ENCODE measurements at regions not wholly inside any gene's neighbourhood (a gene's known extent, or its start where the extent isn't known, plus 50 kb on each side); places are given as distances from the start of the nearest gene placed in this dataset.
A peak's percentile ranks its signal among the peaks of the same experiment; 100 is the strongest.

GRCh38 chr20:54292185-54292584 is 84.3 kb downstream of the PFDN4 start:
- Mint-ChIP-seq H3K36me3 (no peaks in the 10 kb centered on the region), H3K27me3 (ENCODE audit: low read depth) (no peaks in the 10 kb centered on the region), H3K4me3 (no peak overlapping the region), H3K9me3 (no peaks in the 10 kb centered on the region), H3K4me1 (peaks cover 36% of the 10 kb centered on the region), H3K27ac (peak overlapping the region; percentile 82)
- ChIA-PET CTCF (interaction anchor here (0.6 to 1.3 kb wide), 4 partner anchors 10 to 165 kb away, joined by 3 read pairs; partner anchors contain the start of gene PFDN4), POLR2A (no interaction called here)
- ATAC-seq (no peak), DNase-seq (ENCODE audit: low spot score) (no peak)
- TF ChIP-seq E2F1 (CRISPR knock-in tag; IDR thresholded peaks at IDR 0.05) (no peak), USF2 (CRISPR knock-in tag; IDR thresholded peaks at IDR 0.05) (no peak), ZNF512 (CRISPR knock-in tag; IDR thresholded peaks at IDR 0.05; ENCODE audit: borderline replicate concordance) (no peak), USF1 (CRISPR knock-in tag; IDR thresholded peaks at IDR 0.05) (no peak), JUN (CRISPR knock-in tag; IDR thresholded peaks at IDR 0.05) (no peak), MXD4 (CRISPR knock-in tag; IDR thresholded peaks at IDR 0.05; ENCODE audit: borderline replicate concordance) (no peak), RORB (CRISPR knock-in tag; IDR thresholded peaks at IDR 0.05) (no peak), ZNF281 (CRISPR knock-in tag; IDR thresholded peaks at IDR 0.05) (no peak), ZNF416 (CRISPR knock-in tag; IDR thresholded peaks at IDR 0.05) (no peak), TEAD1 (CRISPR knock-in tag; IDR thresholded peaks at IDR 0.05) (no peak), ZNF317 (CRISPR knock-in tag; IDR thresholded peaks at IDR 0.05; ENCODE audit: borderline replicate concordance, low read depth) (no peak), ATF6 (CRISPR knock-in tag; IDR thresholded peaks at IDR 0.05) (no peak), ZBTB43 (CRISPR knock-in tag; IDR thresholded peaks at IDR 0.05) (no peak), ATF1 (CRISPR knock-in tag; IDR thresholded peaks at IDR 0.05) (no peak), ATF3 (CRISPR knock-in tag; conservative IDR thresholded peaks at IDR 0.05) (no peak), NR1H2 (CRISPR knock-in tag; IDR thresholded peaks at IDR 0.05) (no peak)
